PC-3 (cell line): ENCODE measurements at regions not wholly inside any gene's neighbourhood (a gene's known extent, or its start where the extent isn't known, plus 50 kb on each side); places are given as distances from the start of the nearest gene placed in this dataset.

Experiments used
- EZH2 ChIP-seq: fragments of 300-600 bp; sonication (generic); IDR thresholded peaks from one replicate; pipeline ENCODE4 v1.6.1; 2017; ENCODE audit warnings: antibody characterized with exemption, mild to moderate bottlenecking, low read length; ENCODE audit not compliant: unreplicated experiment
- TF ChIP-seq, protein P1 (sequence below): fragments of 300-600 bp; sonication (generic); conservative IDR thresholded peaks from 2 replicates; pipeline ENCODE4 v1.5.1; 2017; ENCODE audit warnings: antibody characterized with exemption, low read depth, mild to moderate bottlenecking, low read length

DNA sequence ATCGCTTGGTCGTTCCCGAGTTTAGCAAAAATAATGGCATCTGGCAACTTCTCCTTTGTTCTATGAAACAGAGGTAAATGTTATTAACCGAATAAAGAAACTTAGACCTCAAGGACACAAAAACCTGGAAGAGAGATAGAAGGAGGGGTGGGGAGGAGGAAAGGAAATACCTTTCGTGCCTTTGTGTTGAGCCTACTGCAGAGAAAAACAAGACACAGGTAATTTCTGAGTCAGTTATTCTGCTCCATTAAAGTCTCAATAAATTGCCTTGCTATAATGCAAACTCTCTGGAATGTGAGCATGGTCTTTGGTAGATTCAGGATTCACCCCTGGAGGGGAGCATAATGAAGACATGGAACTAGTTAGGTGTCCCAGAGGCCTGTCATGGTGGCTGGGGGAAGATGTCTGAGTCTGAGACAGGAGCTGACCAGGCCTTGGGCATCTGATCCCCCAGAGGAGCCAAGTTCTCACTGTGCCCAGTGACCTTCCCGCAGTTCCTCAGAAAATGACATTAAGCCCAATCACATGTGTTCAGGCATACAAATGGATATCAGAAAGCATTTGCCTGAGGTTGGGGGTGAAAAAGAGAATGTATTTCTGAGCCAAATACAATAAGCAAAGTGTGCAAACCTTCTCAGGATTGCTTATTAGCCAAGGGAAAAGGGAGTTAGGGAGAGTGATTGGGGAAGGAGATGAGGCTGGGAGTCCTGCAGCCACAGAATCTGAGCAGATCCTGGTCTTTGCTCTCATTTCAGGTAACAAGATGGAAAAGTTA lies 72.6 kb upstream of the CADM1 start:
- TF ChIP-seq EZH2, result no peak
- TF ChIP-seq, protein P1, sequence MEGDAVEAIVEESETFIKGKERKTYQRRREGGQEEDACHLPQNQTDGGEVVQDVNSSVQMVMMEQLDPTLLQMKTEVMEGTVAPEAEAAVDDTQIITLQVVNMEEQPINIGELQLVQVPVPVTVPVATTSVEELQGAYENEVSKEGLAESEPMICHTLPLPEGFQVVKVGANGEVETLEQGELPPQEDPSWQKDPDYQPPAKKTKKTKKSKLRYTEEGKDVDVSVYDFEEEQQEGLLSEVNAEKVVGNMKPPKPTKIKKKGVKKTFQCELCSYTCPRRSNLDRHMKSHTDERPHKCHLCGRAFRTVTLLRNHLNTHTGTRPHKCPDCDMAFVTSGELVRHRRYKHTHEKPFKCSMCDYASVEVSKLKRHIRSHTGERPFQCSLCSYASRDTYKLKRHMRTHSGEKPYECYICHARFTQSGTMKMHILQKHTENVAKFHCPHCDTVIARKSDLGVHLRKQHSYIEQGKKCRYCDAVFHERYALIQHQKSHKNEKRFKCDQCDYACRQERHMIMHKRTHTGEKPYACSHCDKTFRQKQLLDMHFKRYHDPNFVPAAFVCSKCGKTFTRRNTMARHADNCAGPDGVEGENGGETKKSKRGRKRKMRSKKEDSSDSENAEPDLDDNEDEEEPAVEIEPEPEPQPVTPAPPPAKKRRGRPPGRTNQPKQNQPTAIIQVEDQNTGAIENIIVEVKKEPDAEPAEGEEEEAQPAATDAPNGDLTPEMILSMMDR, result no peak
